ENCODE measurements at regions not wholly inside any gene's neighbourhood (a gene's known extent, or its start where the extent isn't known, plus 50 kb on each side); places are given as distances from the start of the nearest gene placed in this dataset.
"Not testable (repeated sequence)": the region's sequence is repeated elsewhere in the genome, so short reads cannot be mapped to it uniquely, and the experiment has no call there.

DNA sequence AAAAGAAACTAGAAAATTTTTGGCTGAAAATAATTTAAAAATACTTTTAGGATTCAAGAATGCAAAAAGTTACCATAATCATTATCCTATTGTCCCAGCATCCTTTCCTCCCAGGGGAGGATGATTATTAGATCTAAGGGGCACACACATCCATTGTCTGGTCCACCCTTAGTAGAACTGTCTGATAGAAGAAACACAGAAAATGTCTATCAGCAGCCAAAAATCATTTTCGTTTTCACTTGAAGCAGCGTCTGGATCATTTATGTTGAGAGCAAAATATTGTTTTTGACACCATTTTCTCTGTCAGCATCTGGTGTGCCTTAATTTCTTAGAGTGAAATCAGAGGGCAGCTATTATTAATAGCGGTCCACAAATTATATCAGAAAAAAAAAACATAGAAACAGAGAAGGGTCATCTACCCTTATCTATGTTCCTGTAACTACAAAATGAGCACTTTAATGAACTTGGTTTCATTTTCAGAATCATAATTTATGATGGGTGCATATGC, 446.3 kb downstream of the TRAM1L1 start:
- no peak for DNase-seq

DNA sequence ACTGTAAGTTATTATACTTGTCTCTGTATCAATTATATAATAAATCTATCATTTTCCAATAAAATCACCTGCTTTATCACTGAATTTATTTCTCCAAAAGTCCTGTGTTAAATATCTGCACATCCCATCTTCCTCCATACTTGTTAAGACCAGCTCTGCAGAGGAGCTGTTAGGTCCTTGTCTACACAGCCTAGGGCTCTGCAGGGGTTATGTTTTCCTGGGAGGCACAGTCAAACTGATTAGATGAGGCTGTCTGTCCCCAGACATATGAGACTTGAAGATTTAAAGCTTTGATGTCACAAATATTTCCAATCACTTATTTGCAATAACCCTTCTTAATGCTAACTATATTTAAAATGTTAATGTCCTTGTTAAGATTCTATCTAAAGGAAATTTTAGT, 446.8 kb downstream of the TRAM1L1 start:
- no peak for DNase-seq

DNA sequence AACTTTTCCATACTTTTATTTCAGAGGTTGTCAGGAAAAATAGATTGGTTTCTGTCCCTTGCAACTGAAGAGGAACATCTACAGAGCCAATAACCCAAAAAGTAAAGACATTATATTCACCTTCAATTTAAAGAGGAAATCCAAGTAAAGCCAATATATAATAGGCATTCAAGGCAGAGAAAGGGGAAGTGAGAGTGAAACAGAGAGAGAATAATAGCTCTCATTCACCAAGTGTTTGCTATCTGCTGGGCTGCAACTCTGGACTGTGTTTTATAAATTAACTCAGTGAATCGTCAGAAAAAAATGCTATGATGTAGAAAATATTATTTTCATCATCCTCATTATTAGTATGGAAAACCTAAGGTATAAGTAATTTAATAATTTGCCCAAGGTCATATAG, 448.5 kb downstream of the TRAM1L1 start:
- DNase-seq = no peak

DNA sequence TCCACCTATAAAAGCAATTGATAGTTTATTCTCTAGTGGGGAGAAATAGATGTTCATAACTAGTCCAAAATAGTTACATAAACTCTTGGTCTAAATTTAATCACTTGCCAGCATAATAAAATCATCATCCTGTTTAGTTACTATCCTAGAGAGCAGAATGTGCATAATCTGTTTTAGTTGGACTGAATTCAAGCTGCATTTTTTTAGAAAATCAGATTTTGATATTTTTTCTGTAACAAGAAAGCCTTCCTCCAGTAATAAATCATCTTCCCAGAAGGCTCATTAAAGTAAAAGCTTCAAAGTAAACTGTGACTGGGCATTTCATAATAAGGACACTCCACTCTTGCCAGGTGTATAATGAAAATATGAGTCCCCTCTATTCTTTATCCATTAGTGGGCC, 453.1 kb downstream of the TRAM1L1 start:
- peak; percentile 18 for DNase-seq

DNA sequence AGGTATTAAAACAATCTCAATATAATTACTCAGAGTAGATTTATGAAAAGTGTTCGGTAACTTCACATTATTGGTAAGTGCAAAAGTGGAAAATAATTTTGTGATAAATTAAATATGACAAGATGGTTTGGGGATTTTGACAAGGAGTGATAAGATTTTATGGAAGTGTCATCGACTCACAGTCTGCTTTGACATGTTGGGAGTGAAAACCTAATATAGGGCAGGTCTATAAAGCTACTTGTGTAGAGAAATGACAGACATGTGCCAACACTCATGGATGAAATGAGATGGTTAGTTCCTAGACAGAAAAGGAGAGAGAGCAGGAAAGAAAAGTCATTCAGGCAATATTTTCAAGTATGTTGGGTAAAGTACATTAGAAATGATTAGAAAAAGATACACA, 456.8 kb downstream of the TRAM1L1 start:
- no peak for DNase-seq

DNA sequence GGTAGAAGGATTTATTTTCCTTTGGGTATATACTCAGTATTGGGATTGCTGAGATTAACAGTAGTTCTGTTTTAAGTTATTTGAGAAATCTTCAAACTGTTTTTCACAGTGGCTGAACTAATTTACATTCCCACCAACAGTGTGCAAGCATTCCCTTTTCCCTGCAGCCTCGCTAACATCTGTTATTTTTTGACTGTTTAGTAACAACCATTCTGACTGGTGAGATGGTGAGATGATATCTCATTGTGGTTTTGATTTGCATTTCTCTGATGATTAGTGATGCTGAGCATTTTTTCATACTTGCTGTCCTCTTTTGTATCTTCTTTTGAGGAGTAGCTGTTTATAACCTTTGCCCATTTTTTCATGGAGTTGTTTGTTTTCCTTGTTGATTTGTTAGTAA, 457.8 kb downstream of the TRAM1L1 start:
- no peak for DNase-seq

DNA sequence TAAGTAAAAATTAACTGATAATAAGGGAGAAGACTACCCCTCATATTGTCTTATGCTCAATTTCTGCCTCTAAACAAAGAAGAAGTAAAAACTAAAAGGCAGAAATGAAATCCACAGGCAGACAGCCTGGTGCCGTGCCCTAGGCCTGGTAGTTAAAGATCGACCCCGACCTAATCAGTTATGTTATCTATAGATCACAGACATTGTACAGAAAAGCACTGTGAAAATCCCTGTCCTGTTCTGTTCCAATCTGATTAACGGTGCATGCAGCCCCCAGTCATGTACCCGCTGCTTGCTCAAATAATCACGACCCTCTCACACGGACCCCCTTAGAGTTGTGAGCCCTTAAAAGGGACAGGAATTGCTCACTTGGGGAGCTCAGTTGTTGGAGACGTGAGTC, 465.9 kb downstream of the TRAM1L1 start:
- not testable (repeated sequence) for DNase-seq

DNA sequence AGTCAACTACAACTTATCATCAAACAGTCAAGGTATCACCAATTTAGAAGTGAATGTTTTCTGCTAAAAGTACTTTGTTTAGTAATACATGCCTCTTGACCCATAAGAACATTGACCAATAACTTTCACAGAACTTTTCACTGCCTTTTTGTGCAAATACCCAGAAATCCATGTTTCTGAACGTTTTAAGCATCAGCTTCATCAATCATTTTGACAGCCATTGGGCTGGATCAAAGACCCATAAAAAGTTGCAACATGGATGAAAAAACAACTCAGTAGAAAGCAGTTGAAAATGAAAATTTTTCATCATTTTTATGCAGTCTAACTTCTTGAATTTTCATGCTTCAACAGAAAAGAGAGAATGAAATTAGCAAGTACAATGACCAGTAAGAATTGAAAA, 466.7 kb downstream of the TRAM1L1 start:
- DNase-seq = no peak

DNA sequence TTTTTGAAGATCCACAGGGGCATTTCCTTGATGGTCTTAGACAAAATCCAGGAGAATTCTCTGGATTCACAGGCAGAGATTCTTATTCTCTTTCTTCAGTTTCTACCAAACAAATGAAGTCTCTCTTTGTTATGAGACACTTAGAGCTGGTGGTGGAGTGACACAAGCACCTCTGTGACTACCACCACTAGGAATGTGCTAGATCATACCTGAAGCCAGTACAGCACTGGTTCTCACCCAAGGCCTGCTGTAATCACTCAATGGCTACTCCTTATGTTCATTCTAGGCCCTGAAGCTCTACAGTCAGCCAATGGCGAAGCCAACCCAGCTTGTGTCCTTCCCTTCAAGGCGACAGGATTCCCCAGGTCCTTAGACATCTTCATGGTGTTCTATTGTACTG, 482.3 kb downstream of the TRAM1L1 start:
- no peak for DNase-seq

DNA sequence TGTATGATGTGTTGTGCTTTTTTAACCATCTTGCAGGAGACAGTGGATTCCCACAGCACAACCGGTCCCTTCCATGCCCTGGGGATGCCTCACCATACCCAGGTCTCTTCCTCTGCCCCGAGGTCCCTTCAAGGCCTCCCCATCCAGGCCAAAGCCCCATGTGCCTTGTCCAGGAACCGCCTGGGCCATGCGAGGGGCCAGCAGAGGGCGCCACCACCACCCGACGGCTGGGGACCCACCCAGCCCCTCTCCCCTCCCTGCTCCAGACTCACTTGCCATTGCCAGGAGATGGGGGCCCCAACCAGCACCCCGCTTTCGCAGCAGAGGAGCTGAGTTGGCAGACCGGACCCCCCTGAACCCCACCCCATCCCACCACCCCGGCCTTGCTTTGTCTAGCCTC, 485.5 kb downstream of the TRAM1L1 start:
- DNase-seq = no peak

DNA sequence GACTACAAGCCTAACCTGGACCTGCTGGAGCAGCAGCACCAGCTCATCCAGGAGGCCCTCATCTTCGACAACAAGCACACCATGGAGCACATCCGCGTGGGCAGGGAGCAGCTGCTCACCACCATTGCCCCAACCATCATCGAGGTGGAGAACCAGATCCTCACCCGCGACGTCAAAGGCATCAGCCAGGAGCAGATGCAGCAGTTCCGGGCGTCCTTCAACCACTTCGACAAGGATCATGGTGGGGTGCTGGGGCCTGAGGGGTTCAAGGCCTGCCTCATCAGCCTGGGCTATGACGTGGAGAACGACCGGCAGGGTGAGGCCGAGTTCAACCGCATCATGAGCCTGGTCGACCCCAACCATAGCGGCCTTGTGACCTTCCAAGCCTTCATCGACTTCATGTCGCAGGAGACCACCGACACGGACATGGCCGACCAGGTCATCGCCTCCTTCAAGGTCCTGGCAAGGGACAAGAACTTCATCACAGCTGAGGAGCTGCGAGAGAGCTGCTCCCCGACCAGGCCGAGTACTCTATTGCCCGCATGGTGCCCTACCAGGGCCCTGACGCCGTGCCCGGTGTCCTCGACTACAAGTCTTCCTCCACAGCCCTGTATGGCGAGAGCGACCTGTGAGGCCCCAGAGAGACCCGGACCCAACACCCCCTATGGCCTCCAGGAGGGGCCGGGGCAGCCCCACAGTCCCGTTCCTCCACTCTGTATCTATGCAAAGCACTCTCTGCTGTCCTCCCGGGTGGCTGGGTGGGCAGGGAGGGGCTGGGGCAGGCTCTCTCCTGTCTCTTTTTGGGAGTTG, 486.2 kb downstream of the TRAM1L1 start:
- DNase-seq = no peak

DNA sequence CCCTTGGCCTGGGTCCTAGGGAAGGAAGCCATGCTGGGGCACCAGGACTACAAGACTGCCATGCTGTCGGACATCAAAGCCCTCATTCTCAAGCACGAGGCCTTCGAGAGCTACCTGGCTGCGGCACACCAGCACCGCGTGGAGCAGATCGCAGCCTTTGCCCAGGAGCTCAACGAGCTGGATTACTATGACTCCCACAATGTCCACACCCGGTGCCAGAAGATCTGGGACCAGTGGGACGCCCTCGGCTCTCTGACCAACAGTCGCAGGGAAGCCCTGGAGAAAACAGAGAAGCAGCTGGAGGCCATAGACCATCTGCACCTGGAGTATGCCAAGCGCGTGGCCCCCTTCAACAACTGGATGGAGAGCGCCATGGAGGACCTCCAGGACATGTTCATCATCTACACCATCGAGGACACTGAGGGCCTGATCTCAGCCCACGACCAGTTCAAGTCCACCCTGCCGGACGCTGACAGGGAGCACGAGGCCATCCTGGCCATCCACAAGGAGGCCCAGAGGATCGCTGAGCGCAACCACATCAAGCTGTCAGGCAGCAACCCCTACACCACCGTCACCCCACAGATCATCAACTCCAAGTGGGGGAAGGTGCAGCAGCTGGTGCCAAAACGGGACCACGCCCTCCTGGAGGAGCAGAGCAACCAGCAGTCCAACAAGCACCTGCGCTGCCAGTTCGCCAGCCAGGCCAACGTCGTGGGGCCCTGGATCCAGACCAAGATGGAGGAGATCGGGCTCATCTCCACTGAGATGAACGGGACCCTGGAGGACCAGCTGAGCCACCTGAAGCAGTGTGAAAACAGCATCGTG, 487.0 kb downstream of the TRAM1L1 start:
- no peak for DNase-seq

DNA sequence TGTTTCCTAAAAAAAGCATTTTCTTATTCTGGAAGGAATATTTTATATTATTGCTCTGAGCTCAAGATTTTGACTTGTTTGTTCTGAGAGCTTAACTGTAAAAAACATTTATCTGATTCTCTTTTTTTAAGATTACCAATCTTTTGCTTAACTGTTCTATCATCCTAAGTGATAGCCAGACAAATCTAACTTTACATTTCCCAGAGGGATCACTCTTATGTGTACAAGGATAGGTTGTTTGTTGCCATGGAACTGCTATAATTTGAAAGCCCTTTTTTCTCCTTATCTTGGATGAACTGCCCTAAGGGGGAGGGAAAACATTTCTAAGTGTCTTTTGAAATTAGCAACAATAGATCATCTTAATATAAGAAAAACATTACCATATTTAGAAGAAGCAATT, 494.7 kb downstream of the TRAM1L1 start:
- DNase-seq = no peak

DNA sequence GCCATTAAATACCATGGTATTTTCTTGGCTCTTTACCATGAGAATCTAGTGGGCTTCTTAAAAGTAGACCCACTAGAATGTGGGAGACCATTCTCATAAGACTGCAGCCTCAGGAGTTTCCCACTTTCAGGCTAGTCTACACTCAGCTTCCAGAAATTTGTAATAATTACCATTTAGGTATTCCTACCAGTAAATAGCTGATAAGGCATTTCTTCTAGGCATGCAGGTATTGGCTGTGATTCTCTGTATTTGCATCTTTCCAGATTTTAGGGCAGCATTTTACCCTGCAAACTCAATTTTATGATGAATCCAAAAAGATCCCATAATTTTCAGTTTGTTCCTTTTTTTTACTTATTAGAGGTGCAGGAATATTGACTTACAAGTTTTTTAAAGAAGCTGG, 496.6 kb downstream of the TRAM1L1 start:
- DNase-seq = no peak

DNA sequence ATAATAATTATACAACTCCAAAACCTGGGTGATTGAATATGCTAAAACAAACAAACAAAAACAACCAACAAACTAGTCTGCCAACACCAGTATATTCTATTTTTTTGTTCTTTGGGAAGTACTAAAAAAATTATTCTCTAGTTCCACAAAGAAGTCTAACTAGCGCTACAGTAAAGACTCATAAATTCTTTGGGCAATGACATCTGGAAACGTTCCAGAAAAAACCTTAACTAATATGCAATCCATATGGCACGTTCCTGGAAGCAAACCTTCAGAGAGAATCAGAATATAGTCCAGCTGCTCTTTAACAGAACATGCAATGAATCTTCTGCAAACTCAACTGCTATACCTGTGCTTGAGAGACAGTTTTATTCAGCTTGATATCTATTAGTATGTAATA, 500.1 kb downstream of the TRAM1L1 start:
- peak; percentile 49 for DNase-seq

DNA sequence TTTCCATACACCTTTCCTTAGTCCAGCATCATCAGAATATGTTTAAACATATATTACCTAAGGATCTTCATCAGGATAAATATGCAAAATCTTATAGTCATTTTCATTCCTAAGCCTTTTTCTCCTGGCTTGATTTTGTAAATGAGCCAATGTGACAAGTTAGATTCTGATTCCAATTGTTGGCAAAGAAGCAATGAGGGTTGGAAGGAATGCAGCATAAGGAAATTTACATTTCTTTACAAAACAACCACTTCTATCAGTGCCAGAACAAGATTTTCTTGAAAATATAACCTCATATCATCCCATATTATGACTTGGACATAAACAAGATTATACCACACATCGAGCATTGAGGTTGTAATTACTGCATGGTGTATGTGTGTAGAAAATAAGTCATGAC, 508.1 kb downstream of the TRAM1L1 start:
- DNase-seq = no peak

DNA sequence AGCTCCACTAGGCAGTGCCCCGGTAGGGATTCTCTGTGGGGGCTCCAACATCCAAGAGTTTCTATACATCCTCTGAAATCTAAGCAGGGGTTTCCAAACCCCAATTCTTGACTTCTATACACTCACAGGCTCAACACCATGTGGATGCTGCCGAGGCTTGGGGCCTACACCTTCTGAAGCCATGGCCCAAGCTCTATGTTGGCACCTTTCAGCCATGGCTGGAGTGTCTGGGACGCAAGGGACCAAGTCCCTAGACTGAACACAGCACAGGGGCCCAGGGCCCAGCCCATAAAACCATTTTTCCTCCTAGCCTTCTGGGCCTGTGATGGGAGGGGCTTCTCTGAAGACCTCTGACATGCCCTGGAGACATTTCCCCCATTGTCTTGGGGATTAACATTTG, 511.8 kb downstream of the TRAM1L1 start:
- no peak for DNase-seq

DNA sequence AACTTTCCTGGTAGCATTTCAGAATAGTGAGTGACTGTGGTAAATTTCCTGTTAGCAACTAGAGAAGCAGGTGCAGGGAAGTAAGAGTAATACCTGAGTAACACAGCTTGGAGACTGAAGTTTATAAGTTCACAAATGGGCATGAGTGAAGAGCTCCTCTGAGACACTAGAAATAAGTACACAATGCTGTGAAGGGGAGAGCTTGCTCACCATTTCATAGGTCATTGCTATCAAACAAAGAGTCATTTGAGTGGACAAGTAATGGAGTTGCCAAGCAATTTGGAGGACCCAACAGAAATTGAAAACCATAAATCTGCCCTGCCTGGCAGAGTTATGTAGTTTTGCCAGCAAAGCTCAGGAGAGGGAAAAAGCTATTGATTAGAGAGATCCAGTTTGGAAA, 523.6 kb downstream of the TRAM1L1 start:
- peak; percentile 6 for DNase-seq

DNA sequence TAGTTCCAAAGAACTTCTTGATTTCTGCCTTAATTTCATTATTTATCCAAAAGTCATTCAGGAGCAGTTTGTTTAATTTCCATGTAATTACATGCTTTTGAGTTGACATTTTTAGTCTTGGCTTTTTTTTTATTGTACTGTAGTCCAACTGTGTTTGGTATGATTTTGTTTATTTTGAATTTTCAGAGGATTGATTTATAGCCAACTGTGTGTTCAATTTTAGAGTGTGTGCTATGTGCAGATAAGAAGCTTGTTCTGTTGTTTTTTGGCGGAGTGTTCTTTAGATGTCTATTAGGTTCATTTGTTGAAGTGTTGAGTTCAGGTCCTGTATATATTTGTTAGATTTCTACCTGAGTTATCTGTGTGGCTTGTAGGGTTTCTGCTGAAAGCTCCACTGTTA, 533.6 kb downstream of the TRAM1L1 start:
- no peak for DNase-seq

DNA sequence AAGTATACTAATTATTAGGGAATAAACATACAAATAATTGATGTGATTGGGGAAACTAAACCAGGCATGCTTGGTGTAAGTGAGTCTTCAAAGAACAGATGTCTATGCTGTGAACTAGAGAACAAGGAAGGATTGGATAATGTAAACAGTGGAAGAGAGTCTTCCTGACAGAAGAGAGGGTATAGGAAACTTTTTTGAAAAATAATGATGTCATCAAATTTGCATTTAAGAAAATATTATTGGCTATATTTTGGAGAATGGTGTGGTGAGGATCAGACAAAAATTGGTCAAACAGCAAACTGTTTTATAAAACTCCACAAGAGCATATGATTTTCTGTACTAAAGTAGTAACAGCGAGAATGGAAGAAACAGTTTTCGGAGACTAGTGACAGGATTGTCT, 537.7 kb downstream of the TRAM1L1 start:
- DNase-seq = no peak

DNA sequence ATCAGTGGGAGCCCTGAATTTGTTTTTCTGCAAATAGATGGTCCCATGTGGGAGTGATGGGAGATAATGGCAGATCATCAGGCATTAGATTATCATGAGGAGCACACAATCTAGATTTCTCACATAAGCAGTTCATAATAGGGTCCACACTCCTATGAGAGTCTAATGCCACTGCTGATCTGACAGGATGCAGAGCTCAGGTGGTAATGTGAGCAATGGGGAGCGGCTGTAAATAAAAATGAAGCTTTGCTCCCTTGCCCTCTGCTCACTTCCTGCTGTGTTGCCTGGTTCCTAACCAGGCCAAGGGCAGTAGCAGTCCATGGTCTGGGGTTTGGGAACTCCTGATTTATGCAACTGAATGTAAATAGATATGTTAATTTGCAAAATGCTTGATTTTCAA, 538.6 kb downstream of the TRAM1L1 start:
- no peak for DNase-seq

DNA sequence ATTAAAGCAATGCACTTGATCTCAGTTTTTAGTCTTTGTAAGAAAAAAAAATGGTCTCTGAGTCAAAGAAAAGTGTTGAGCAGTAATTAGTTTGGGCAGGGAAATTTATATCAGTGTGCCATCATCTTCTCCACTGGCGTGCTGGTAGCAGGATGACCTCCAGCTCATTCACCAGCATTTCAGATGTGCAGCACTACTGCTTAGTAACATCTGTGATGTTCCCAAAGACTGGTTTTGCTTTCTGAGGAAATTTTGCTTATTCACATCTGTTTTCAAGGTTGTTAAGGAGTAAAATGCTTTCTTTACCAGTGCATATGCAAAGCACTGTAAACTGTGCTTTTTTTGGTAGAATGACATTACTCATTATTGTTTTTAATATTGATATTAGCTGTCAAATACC, 540.4 kb downstream of the TRAM1L1 start:
- no peak for DNase-seq

DNA sequence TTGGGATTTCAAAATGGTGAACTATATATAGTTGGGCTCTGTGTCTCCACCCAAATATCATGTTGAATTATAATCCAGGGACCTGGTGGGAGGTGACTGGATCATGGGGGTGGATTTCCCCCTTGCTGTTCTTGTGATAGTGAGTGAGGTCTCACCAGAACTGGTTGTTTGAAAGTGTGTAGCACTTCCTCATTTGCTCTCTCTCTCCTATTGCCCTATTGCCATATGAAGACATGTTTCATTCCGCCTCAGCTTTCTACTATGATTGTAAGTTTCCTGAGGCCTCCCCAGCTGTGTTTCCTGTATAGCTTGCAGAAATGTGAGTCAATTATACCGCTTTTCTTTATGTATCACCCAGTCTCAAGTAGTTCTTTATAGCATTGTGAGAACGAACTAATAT, 545.6 kb downstream of the TRAM1L1 start:
- no peak for DNase-seq

DNA sequence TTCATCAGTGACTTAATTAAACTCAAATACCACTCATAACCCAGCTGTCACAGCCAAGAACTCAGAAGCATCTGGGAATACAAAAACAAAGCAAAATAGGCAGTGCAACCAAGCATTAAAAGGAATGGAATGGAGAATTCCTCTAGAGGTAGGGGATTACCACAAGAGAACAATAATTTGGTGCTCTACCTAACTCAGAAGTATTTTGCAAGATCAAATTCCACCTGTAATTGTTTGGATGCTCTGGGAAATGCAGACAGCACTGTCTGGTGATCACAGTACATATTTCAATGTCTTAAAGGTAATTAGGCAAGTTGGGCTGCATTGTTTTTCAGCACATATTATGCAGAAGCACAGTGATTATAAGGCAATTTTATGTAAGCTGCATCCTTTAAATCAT, 547.5 kb downstream of the TRAM1L1 start:
- DNase-seq = no peak
